HG03108 (cell line): ENCODE measurements at regions not wholly inside any gene's neighbourhood (a gene's known extent, or its start where the extent isn't known, plus 50 kb on each side); places are given as distances from the start of the nearest gene placed in this dataset.

ENCODE experiments used
- ATAC-seq: cut with Tn5 transposase; IDR thresholded peaks from one replicate; pipeline ENCODE4 v1.9.1; 2021; ENCODE audit warnings: moderate library complexity; ENCODE audit not compliant: unreplicated experiment

DNA sequence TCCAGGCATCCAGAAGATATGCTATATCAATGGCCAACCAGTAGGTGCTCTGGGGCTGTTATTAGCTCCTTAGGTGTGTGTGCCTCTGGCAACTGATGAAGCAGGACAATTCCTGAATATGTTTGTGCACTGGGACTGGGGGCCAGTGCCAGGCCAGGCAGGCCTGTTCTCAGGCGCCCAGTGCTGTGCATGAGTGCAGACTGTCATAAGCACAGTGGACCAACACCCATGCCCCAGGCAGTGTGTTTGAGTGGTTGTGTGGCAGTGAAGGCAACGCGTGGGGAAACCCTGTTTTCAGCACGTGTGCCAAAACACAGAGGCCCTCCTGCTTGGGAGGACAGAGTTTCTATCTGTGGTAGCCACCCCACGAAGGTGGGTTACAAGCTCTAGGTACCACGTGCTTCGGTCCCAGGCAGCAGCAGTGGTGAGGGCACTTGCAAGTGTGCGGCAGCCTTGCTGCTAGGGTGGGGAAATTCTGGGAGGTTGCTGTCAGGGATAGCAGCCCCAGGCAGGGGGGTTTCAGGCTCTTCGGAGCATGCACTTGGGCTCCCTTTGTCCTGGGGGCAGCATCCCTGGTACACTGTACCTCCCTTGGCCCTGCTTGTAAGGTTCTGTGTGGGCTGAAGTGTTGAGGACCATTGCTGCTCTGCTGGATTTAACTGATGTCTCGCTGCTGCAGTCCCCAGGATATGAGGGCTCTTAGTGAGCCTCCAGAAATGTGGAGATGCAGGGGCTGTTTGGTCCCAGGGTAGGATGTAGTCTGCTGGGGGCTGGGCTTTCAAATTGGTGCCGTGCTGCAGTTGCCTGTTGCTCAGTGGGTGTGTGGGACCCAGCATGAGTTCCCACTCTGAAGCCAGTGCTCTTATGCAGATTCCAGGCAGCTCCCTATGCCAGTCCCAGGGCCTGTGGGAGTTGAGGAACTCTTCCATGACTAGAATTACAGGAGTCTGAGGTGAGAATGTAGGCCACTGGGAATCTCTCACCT, 280.9 kb downstream of the RPRM start:
- no peak for ATAC-seq

DNA sequence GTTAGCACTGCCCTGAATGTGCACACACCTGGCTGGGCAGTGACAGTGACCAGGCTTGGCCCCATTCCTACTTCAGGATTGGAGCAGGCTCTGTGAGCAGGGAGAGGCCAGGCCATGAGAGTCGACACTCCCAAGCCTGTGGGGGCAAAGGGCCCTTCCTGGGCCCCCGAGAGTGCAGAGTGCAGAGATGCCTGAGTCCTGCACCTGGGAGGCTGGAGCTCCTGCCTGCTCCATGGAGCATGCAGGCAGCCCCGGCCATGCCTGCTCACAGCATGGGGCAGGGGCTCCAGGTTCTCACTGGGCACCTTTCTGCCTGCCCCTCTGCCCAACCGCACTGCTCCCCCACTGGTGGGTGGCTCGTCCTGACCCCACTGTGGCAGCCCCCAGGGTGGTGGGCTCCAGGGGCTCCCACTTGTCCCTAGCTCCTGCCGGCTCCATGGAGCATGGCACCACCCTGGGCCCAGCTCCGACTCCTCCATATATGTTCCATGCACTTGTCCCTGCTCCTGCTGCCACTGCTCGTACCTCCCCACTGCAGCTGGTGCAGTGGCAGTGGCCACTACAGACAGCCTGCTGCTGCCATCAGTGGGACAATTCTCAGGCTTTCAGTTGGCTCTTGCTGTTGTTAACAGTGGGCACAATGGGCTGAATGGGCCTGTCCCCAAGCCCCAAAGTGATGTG, 282.0 kb downstream of the RPRM start:
- ATAC-seq = no peak

DNA sequence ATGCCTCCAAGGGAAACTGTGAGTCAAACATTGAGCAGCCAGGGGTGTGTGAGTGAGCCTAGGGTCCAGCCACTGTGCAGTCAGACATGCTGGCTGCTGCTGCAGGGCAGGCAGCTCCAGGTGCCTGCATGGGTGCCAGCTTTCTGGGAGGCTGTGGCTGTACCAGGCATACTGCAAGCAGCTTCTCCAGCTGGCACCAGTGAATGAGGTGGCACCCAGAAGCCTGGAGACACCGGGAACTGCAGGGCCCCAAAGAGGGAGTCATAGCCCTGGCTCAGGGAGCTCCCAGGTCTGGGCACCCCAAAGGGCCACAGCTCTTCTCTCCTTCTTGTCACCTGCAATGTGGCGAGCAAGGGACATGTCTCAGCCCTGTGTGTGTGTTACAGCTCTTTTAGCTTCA, 283.2 kb downstream of the RPRM start:
- no peak for ATAC-seq

DNA sequence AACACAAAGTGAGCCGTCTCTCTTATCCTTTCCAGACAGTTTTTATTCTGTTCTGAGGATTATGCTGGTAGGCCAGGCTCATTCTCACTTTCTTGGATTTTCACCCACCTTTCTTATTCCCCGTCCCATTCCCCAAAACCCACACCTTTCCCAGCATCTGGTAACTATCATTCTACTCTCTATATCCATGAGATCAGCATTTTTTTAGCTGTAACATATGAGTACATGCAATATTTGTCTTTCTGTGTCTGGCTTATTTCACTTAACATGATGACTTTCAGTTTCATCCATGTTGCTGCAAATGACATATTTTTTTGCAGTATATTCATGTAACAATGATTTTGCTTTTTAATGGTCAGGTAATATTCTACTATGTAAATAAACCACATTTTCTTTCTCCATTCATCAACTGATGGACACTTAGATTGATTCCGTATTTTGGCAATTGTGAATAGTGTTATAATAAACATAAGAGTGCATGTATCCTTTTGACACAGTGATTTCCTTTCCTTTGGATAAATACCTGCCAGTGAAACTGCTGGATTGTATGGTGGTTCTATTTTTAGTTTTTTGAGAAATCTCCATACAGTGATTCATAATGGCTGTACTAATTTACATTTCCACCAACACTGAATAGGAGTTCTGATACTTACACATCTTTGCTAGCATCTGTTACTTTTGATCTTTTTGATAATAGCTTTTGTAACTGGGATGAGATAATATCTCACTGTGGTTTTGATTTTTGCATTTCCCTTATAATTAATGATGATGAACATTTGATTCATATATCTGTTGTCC, 289.3 kb downstream of the RPRM start:
- no peak for ATAC-seq

DNA sequence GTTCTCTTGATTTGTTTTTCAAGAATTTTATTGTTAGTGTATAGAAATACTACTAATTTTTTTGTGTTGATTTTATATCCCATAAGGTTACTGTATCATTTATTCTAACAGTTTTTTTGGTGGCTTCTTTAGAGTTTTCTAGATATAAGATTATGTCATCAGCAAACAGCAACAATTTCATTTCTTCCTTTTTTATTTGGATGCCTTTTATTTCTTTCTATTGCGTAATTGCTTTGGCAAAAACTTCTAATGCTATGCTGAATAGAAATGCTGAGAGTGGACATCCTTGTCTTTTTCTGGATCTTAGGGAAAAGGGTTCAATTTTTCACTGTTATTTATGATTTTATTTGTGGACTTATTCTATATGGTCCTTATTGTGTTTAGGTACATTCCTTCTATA, 298.8 kb downstream of the RPRM start:
- ATAC-seq = no peak

DNA sequence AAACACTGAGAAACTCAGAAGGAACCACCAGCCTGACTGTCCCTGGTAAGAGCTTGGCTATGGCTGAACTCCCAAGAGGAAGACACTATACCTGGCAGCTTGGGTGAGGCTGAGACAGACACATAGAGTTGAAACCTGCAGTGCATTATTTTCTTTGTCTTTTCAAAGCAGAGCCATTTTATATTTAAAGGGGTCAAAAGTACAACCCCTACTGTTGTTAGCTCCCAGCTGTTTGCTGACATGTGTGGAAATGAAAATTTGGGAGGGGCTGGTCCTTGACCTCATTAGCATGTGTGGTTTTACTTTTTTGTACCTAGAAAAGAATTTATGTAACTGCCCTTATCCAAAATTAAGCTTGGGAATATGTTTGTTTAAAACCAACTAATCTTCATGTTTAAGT, 309.0 kb downstream of the RPRM start:
- ATAC-seq = no peak

DNA sequence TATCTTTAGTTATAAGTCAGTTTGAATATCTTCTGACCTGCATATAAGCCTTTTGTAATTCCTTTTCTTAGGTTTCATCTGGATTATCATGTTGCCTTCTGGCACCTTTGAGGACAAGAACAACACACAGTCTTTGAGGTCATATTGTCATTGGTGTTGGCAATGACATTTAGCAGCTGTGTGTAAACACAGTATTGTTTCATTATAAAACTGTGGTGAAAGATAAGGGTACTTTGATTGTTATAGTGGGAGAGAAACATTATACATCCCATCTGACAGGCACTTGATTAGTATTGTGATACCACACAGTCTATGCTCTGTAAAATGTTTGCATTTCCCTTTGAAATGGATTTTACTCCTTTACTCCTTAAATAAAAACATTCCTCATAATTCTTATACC, 313.5 kb downstream of the RPRM start:
- ATAC-seq = no peak

DNA sequence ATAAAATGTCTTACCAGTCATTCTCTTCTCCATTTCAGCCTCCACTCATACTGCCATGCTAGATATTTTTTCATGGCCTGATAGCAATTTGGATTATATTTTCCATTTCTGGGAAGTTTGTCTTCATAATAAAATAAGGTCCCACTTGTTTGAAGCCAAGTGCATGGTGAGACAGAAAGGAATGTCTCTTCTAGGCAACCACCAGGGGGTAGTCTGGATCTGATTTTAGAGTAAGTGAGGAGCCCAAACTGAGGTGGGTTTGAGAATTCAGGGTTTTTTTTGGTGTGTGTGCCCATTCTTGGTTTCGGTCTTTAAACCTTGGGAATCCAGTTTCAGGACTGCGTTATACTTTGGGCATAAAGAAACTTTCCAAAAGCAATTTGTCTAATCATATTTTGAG, 315.5 kb downstream of the RPRM start:
- ATAC-seq = no peak

DNA sequence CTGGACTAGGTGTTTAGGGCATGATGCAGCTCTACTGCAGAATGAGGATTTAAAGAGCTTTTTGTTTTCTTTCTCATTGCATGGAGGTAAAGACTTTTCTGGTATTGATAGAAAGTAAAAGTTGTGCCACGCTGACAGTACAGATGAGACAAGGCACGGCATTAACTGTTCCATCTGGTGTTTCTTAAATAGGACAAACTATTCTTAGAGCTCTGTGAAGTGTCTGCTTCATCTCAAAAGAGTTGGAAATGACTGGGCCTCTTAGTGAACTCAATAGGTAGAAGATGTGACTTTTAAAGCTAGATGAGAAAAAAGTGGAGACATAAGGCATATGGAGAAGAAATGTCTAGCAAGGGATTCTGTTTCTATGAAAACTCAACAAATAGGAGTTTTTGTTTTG, 321.8 kb downstream of the RPRM start:
- ATAC-seq = no peak

DNA sequence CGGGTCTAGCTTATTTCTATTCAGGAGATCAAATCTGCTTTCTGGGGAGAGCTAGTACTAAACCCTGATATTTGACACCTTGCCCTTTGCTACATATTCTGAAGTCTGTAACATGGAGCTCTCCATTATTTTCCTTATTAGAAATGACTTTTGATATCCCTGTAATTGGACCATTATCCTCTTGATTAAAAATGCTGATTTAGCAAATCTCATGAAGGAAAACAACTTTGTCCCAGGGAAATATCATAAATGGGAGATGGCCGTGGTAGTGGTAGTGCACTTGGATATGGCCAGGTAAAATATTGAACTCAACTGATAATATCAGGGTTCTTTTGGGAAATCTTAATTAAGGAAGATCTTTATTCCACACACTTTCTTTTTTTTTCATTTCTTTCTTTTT, 326.5 kb downstream of the RPRM start:
- no peak for ATAC-seq

DNA sequence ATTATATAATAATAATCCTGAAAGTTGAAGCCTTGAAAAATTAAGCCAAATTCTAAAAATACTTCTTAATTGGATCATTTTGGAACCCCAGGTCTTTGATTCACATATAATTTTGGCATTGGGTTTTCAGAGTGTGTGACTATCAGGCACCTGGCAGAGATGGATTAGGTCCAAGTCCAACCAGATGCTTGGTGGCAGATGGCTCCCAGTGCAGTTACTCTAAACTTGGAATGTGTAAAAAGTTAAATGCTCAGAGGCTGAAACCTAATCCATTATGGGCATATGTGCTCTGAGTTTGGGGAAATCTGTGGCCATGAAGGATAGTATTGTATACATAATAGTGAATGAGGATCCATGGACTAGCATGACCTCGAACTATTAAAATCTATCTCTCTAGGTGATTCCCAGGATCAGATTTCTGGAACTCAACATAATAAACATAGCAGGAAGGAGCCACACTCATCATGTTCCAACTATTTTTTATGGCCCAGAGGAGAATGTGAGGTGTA, 333.0 kb downstream of the RPRM start:
- no peak for ATAC-seq

DNA sequence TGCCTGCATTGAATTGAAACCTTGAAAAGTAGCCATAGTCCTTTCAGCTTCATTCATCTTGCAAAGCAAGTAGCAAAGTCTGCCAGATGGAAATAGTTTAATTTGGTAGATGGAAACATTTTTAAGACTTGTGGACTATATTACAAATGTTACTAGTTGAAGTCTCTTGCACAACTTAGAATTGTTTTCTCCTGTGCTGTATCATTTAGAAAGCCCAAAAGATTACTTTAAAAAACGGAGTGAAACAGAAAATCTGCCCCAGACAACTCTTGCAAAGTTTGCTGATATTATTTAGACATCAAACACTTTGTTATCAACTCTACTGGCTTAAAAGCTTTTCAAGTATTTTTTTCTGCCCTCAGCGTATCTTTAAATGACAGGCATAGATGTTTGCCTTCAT, 335.0 kb downstream of the RPRM start:
- no peak for ATAC-seq

DNA sequence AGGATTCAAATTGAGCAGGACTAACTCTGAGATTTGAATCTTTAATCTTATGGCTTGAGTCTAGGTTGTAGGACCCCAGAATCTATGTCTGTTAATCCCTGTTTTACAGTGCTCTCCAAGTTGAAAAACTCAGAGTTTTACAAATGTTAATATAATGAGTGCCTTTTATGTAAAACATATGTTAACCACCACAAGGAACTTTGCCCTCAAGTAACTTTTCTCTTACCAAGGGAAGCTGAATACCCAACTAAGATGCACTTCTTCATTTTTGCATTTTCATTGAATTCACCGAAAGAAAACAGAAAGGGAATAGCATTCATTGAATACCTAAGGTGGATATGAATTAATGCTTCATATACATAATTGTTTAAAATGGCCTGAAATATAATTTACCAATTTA, 338.1 kb downstream of the RPRM start:
- no peak for ATAC-seq

DNA sequence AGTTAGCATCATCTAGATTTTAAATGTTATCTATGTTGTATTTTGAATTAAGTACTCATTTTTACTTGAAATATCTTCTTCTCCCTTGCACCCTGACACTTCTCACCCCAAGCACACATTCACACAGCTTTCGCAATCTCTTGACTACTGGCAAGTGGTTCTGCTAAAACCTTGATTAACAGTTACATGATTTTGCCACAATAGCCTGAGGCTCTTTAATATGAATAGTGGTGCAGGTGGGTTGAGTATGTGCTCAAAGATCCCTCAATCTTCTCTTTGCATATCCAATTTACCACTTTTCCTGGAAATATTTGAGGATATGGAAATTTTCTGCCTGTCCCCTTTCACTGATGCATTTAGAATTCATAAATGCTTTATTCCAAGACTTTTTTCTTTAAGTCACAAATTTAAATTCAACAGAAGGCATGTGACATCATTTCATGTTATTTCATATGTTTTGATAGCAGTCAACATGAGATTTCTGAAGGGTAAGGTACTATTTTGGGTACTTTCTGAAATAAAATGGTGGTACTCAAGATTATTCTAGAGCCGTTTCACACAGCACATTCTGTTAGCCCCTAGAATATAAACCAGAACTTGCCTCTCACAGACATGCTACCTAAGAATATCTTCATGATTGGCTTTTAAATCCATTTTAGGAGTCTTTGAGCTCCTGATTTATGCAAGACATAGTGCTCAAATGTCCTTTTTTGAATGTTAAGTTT, 339.7 kb downstream of the RPRM start:
- ATAC-seq = no peak

DNA sequence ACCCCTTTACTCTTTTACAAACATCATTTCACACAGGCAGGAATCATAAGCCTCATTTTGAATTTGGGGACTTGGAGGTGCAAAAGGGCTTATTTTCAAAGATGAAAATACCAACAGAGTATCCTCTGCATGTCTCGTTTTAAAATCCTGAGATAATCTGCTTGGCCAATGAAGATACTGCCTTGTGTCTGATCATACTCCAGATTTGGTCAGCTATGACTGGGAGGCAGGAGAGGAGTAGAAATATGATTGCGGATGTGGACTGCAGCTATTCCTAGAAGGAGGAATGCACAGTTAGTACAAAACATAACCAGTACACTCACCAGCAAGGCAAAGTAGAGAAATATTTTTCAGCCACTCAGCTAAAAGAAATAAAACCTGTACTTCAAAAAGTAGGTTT, 342.3 kb downstream of the RPRM start:
- ATAC-seq = no peak

DNA sequence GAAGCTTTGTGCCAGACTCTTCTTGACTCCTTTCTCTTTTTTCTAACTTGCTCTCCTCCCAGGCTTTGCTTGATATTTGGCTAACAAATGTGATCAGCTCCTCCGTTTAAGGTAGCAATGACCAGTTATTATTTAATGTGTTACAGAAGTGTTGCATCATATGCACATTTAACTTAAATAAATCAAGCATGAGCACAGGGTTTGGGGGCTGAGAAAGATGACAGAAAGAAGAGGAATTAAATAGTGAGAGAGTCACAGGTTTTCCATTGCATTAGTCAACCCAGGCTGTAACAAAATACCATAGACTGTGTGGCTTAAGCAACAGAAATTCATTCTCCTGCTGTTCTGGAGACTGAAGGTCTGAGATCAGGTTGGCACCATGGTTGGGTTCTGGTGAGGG, 343.8 kb downstream of the RPRM start:
- no peak for ATAC-seq

DNA sequence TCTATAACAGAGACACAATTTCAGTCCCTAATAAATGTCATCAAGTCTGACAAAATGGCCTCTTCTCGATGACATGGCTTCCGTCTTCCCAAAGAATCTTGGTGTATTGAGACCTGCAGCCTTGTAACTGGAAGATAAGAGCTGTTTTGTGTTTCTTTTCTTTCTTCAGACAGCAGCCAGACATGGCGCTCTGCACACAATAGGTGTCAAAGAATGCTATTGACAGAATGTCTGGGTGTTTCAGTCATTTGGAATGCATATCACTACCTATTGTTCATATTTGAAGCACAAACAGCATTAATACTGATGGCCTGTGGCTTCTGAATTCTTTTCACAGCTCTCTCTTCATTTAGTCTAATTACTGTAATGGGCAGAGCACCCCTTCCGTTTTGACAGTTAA, 344.8 kb downstream of the RPRM start:
- no peak for ATAC-seq

DNA sequence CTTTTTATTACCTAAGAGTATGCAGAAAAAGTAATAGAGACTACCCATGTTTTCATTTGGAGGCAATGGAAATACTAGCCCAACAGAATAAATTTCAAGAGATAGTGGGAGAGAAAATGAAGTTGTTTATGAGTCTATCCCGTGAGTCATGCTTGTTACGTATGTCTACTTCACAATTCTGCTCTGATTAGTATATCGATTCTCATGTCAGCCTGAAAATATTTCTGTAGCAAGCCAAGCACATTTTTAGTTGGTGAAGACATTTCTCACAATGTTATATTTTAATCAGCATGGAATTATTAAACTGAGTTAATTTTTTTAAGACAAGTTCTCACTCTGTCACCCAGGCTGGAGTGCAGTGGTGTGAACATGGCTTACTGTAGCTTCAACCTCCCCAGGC, 346.1 kb downstream of the RPRM start:
- no peak for ATAC-seq

DNA sequence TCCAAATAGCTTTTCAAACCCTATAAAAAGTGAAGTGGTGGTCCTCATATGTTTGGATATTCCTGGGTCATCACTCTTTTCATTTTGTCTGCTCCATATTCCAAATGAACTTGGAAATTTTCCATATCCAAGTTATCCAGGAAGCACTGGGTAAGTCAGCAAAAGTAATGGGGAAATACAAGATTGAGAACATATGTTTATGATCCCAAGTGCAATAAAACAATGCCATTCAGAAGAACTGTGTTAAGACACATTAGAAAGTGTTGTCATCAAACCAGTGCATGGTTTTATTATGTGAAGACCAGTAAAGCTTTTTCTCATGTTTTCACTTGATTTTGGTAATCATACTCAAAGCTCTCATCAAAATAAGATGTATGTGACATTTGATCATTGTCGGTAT, 363.4 kb downstream of the RPRM start:
- ATAC-seq = no peak

DNA sequence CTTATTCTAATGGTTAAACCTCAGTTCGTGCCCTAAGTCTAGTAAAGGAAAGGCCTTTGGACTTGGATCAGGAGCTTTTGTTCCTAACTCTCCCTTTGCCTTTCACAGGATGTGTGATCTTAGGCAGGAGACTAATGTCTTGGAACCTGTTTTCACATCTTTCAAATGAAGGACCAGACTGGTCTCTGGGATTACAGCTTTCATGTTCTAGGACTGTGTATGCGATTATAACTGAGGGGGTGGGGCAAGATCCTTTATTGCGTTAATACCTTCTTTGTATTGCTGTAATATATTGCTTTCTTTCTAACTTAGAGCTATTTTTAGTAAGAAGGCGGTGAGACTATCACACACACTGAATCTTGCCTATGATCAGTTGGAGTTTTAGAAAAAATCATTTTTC, 368.1 kb downstream of the RPRM start:
- no peak for ATAC-seq

DNA sequence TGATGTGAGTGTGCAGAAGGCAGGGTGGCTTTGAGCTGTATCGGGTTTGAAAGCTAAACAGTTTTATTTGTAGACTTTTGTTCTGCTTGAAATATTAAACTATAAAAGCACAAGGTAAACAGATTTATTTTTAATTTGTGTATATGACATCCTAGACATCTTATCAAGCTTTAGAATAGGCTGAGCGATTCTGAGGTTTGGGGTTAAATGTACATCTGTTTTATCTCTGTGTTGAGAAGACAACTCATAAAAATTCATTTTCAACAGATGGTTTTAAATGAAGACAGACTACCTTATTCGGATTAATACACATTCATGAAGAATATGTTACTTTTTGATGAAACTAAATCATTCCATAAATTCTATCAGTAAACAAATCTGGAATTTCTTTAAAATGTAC, 368.8 kb downstream of the RPRM start:
- no peak for ATAC-seq
